ENCODE measurements at regions not wholly inside any gene's neighbourhood (a gene's known extent, or its start where the extent isn't known, plus 50 kb on each side); places are given as distances from the start of the nearest gene placed in this dataset.

- TF ChIP-seq CTCF (IDR thresholded peaks at IDR 0.05) (no peak), ZFX (IDR thresholded peaks at IDR 0.05; ENCODE audit: borderline replicate concordance) (no peak)
Observed at GRCh38 chr9:100739208-100739607, 161.3 kb downstream of the CAVIN4 start.
